Mesendoderm (in vitro differentiated cells): ENCODE measurements at regions not wholly inside any gene's neighbourhood (a gene's known extent, or its start where the extent isn't known, plus 50 kb on each side); places are given as distances from the start of the nearest gene placed in this dataset.

Source experiments
- DNase-seq: peaks from one replicate; pipeline ENCODE4 v3.0.0; 2013
- H2AK5ac ChIP-seq: 2 replicates; pipeline ENCODE4 v1.6.1; 2013; ENCODE audit warnings: low read length, inconsistent platforms
- H2BK120ac ChIP-seq: 2 replicates; pipeline ENCODE4 v1.6.1; 2013; ENCODE audit warnings: low read depth, mild to moderate bottlenecking, low read length, moderate library complexity, mixed read lengths
- H2BK15ac ChIP-seq: replicated peaks from 2 replicates; pipeline ENCODE4 v1.6.1; 2013; ENCODE audit warnings: low read depth, mild to moderate bottlenecking, moderate library complexity
- H2BK5ac ChIP-seq: 2 replicates; pipeline ENCODE4 v1.6.1; 2013; ENCODE audit warnings: low read length, inconsistent platforms
- H3K18ac ChIP-seq: 2 replicates; pipeline ENCODE4 v1.6.1; 2013; ENCODE audit warnings: mild to moderate bottlenecking, low read length, mixed read lengths
- H3K23ac ChIP-seq: one replicate; pipeline ENCODE4 v1.6.1; 2013; ENCODE audit warnings: low read length
- H3K27ac ChIP-seq: 2 replicates; pipeline ENCODE4 v1.5.1; 2013; ENCODE audit warnings: low read depth, mild to moderate bottlenecking, inconsistent platforms, low read length, moderate library complexity
- H3K27me3 ChIP-seq: 2 replicates; pipeline ENCODE4 v1.6.1; 2013; ENCODE audit warnings: low read length, control low read depth, mild to moderate bottlenecking, inconsistent platforms; ENCODE audit not compliant: insufficient read depth, poor library complexity
- H3K36me3 ChIP-seq: 2 replicates; pipeline ENCODE4 v1.6.1; 2013; ENCODE audit warnings: low read length, inconsistent platforms; ENCODE audit not compliant: control insufficient read depth, insufficient read depth
- H3K4ac ChIP-seq: one replicate; pipeline ENCODE4 v1.6.1; 2013; ENCODE audit warnings: low read depth, mild to moderate bottlenecking, low read length, moderate library complexity
- H3K4me1 ChIP-seq: 2 replicates; pipeline ENCODE4 v1.6.1; 2013; ENCODE audit warnings: low read depth, low read length, inconsistent platforms; ENCODE audit not compliant: control insufficient read depth
- H3K4me2 ChIP-seq: 2 replicates; pipeline ENCODE4 v1.6.1; 2013; ENCODE audit warnings: low read length
- H3K4me3 ChIP-seq: 2 replicates; pipeline ENCODE4 v1.5.1; 2013; ENCODE audit warnings: mild to moderate bottlenecking, low read length
- H3K56ac ChIP-seq: one replicate; pipeline ENCODE4 v1.6.1; 2013; ENCODE audit warnings: low read length
- H3K79me1 ChIP-seq: 2 replicates; pipeline ENCODE4 v1.6.1; 2013; ENCODE audit warnings: low read length, inconsistent platforms
- H3K79me2 ChIP-seq: 2 replicates; pipeline ENCODE4 v1.6.1; 2013; ENCODE audit warnings: mild to moderate bottlenecking, low read length; ENCODE audit not compliant: control insufficient read depth, insufficient read depth
- H3K9ac ChIP-seq: 2 replicates; pipeline ENCODE4 v1.6.1; 2013; ENCODE audit warnings: low read length, inconsistent platforms
- H4K5ac ChIP-seq: one replicate; pipeline ENCODE4 v1.6.1; 2013; ENCODE audit warnings: low read length
- H4K8ac ChIP-seq: one replicate; pipeline ENCODE4 v1.6.1; 2013; ENCODE audit warnings: low read depth, mild to moderate bottlenecking, control low read depth, low read length, moderate library complexity
- WGBS: extraction: QIAGEN DNeasy Blood & Tissue Kit; methylation state at CpG from one replicate; pipeline ENCODE4 v1.1.7; 2013; ENCODE audit warnings: low lambda C conversion rate, missing lambda C conversion rate; ENCODE audit not compliant: insufficient coverage; ENCODE audit errors: extremely low coverage; 5-methylcytosine and 5-hydroxymethylcytosine counted together

- Histone ChIP-seq H3K56ac (no peak overlapping the region), H3K79me1 (no peaks in the 10 kb centered on the region), H3K27me3 (no peaks in the 10 kb centered on the region), H2BK120ac (no peak overlapping the region), H3K23ac (no peak overlapping the region), H3K4me1 (no peaks in the 10 kb centered on the region), H4K5ac (no peak overlapping the region), H3K4ac (no peak overlapping the region), H2BK5ac (no peak overlapping the region), H3K9ac (no peak overlapping the region), H3K36me3 (no peaks in the 10 kb centered on the region), H3K18ac (no peak overlapping the region), H3K4me2 (no peak overlapping the region), H3K4me3 (no peak overlapping the region), H4K8ac (no peak overlapping the region), H2AK5ac (no peak overlapping the region), H2BK15ac (no peak overlapping the region), H3K79me2 (no peaks in the 10 kb centered on the region), H3K27ac (no peak overlapping the region)
- no peak for DNase-seq
- no CpG with 5 or more reads among the region's 27 CpGs for WGBS
Observed at GRCh38 chrX:79530310-79531108, 163.4 kb upstream of the ITM2A start.

GRCh38 chrX:79524642-79525041 lies 157.5 kb upstream of the ITM2A start:
- H3K4me3 ChIP-seq: no peak overlapping the region
- H3K23ac ChIP-seq: no peak overlapping the region
- H3K79me1 ChIP-seq: no peaks in the 10 kb centered on the region
- WGBS: no CpG with 5 or more reads among the region's 2 CpGs
- no peak overlapping the region for H3K4ac ChIP-seq
- no peak overlapping the region for H2AK5ac ChIP-seq
- H3K56ac ChIP-seq: no peak overlapping the region
- H3K4me1 ChIP-seq: no peaks in the 10 kb centered on the region
- H3K9ac ChIP-seq: no peak overlapping the region
- no peaks in the 10 kb centered on the region for H3K27me3 ChIP-seq
- no peaks in the 10 kb centered on the region for H3K36me3 ChIP-seq
- H2BK5ac ChIP-seq: no peak overlapping the region
- H2BK120ac ChIP-seq: no peak overlapping the region
- no peak overlapping the region for H2BK15ac ChIP-seq
- H4K5ac ChIP-seq: no peak overlapping the region
- H3K18ac ChIP-seq: no peak overlapping the region
- H4K8ac ChIP-seq: no peak overlapping the region
- peak; percentile 28 for DNase-seq
- H3K4me2 ChIP-seq: no peak overlapping the region
- H3K27ac ChIP-seq: no peak overlapping the region
- no peaks in the 10 kb centered on the region for H3K79me2 ChIP-seq

- Histone ChIP-seq H3K79me1 (no peaks in the 10 kb centered on the region), H3K56ac (no peak overlapping the region), H3K79me2 (no peaks in the 10 kb centered on the region), H3K18ac (no peak overlapping the region), H3K4me2 (no peak overlapping the region), H3K9ac (no peak overlapping the region), H3K27ac (no peak overlapping the region), H3K23ac (no peak overlapping the region), H2BK5ac (no peak overlapping the region), H3K4me1 (no peaks in the 10 kb centered on the region), H2BK15ac (no peak overlapping the region), H3K36me3 (no peaks in the 10 kb centered on the region), H4K5ac (no peak overlapping the region), H3K4ac (no peak overlapping the region), H2BK120ac (no peak overlapping the region), H2AK5ac (no peak overlapping the region), H4K8ac (no peak overlapping the region), H3K27me3 (no peaks in the 10 kb centered on the region), H3K4me3 (no peak overlapping the region)
- DNase-seq: no peak
- no CpG with 5 or more reads among the region's 7 CpGs for WGBS
Observed at GRCh38 chrX:79515529-79515928, 148.4 kb upstream of the ITM2A start.

GRCh38 chrX:79511799-79512198 lies 144.7 kb upstream of the ITM2A start:
- H3K27ac ChIP-seq: no peak overlapping the region
- no peak overlapping the region for H3K4me3 ChIP-seq
- H3K36me3 ChIP-seq: no peaks in the 10 kb centered on the region
- H3K56ac ChIP-seq: no peak overlapping the region
- no peak overlapping the region for H2BK120ac ChIP-seq
- no peak overlapping the region for H3K9ac ChIP-seq
- no peak overlapping the region for H3K23ac ChIP-seq
- no peak overlapping the region for H2BK15ac ChIP-seq
- no peak overlapping the region for H3K4me2 ChIP-seq
- H3K79me1 ChIP-seq: no peaks in the 10 kb centered on the region
- no peak overlapping the region for H4K5ac ChIP-seq
- H4K8ac ChIP-seq: no peak overlapping the region
- WGBS: no CpG with 5 or more reads among the region's 1 CpG
- H3K4ac ChIP-seq: no peak overlapping the region
- H2BK5ac ChIP-seq: no peak overlapping the region
- no peak overlapping the region for H3K18ac ChIP-seq
- H3K27me3 ChIP-seq: no peaks in the 10 kb centered on the region
- DNase-seq: no peak
- H2AK5ac ChIP-seq: no peak overlapping the region
- no peaks in the 10 kb centered on the region for H3K79me2 ChIP-seq
- no peaks in the 10 kb centered on the region for H3K4me1 ChIP-seq

GRCh38 chrX:79506001-79506400 lies 138.9 kb upstream of the ITM2A start:
- no peaks in the 10 kb centered on the region for H3K4me1 ChIP-seq
- H3K18ac ChIP-seq: no peak overlapping the region
- no peak overlapping the region for H2BK120ac ChIP-seq
- H2AK5ac ChIP-seq: no peak overlapping the region
- no peak overlapping the region for H2BK5ac ChIP-seq
- no peak overlapping the region for H3K4ac ChIP-seq
- no peak overlapping the region for H3K9ac ChIP-seq
- no peak overlapping the region for H4K5ac ChIP-seq
- no peaks in the 10 kb centered on the region for H3K79me2 ChIP-seq
- no peaks in the 10 kb centered on the region for H3K36me3 ChIP-seq
- no peak overlapping the region for H3K23ac ChIP-seq
- H3K27me3 ChIP-seq: no peaks in the 10 kb centered on the region
- H3K79me1 ChIP-seq: no peaks in the 10 kb centered on the region
- H2BK15ac ChIP-seq: no peak overlapping the region
- H3K4me2 ChIP-seq: no peak overlapping the region
- H3K56ac ChIP-seq: no peak overlapping the region
- H4K8ac ChIP-seq: no peak overlapping the region
- H3K4me3 ChIP-seq: no peak overlapping the region
- no peak for DNase-seq
- no peak overlapping the region for H3K27ac ChIP-seq
- WGBS: no CpG with 5 or more reads among the region's 3 CpGs

GRCh38 chrX:79482686-79483085 lies 115.6 kb upstream of the ITM2A start:
- Histone ChIP-seq H3K79me2 (no peaks in the 10 kb centered on the region), H2BK15ac (no peak overlapping the region), H4K8ac (no peak overlapping the region), H3K79me1 (no peaks in the 10 kb centered on the region), H3K4me1 (no peaks in the 10 kb centered on the region), H3K56ac (no peak overlapping the region), H3K27me3 (no peaks in the 10 kb centered on the region), H4K5ac (no peak overlapping the region), H3K27ac (no peak overlapping the region), H2BK120ac (no peak overlapping the region), H3K9ac (no peak overlapping the region), H2BK5ac (no peak overlapping the region), H3K23ac (no peak overlapping the region), H3K18ac (no peak overlapping the region), H3K36me3 (no peaks in the 10 kb centered on the region), H2AK5ac (no peak overlapping the region), H3K4ac (no peak overlapping the region), H3K4me2 (no peak overlapping the region), H3K4me3 (no peak overlapping the region)
- no peak for DNase-seq
- no CpG with 5 or more reads among the region's 7 CpGs for WGBS
